HCEC 1CT (cell line): ENCODE measurements at regions not wholly inside any gene's neighbourhood (a gene's known extent, or its start where the extent isn't known, plus 50 kb on each side); places are given as distances from the start of the nearest gene placed in this dataset.
"Not testable (repeated sequence)": the region's sequence is repeated elsewhere in the genome, so short reads cannot be mapped to it uniquely, and the experiment has no call there.

Source experiments
- DNase-seq: peaks from one replicate; pipeline ENCODE4 v3.0.0-alpha.2; 2017

DNA sequence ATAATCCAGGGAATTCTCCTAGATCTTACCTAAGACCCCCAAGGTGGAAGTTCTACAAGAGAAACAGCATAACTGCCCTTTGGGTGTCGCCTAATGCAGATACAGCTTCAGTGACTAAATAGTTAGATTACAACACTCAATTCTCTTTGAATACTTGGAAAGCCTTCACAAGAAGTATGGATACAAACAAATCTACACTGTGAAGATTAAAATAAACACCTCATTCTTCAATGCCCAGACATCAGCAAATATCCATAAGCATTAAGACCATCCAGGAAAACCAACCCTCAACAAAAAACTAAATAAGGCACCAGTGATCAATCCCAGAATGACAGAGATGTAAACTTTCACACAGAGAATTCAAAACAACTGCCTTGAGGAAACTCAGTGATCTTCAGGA, 963.2 kb downstream of the PLOD2 start:
- DNase-seq: no peak

DNA sequence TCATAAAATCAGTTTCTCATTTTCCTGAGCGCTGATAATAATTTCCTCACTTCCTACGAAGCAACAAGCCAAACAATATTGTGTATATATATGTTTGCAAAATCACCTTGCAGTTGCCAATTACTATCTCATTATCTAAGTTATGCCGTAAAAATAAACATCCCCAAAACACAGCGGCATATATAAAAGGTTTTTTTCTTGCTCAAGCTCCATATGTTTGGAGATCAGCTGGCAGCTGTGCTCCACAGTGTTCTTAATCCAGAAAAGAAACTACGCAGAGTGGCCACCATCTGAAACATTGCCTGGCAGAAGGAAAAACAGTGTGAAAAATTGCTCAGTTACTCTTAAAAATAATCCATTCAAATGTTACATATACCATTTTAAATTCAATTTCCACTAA, 951.4 kb downstream of the PLOD2 start:
- no peak for DNase-seq

DNA sequence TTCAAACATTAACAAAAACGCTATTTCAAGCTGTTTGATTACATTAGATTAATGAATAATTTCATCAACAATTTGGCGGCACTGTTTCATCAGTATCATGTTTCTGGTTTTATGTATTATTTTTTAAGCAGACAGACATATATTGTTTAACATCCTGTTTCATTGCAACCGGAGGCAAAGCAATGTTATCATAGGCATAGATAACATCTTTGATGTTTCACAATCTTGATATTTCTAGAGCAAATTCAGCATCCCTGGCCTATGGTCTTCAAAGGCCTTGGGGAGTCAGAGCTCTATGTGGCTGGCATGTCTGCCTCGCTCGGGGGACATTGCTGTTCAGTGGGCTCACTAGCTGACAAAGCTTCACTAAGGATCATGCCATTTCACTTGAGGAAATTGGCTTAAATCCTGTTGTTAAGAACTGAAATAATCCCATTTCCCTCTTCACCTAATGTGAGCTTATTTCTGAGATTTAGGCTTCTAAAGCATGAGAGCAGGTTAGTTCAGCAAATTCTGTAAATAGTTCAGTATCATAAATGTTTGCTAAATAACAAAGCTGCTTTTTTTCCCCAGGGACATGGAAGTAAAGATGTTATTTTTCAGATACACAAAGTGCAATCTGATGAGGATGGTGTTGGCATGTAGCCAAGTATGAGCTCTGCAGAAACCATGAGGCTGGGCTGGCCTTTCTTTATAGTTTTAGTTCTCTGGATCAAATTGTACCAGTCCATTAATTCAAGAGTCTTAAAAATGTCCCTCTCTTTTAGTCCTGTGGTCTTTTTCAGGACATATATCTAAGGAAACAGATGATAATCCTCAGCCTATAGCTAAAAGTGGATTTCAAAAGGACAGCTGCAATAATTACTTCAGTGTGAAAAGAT, 941.4 kb downstream of the PLOD2 start:
- DNase-seq: no peak

DNA sequence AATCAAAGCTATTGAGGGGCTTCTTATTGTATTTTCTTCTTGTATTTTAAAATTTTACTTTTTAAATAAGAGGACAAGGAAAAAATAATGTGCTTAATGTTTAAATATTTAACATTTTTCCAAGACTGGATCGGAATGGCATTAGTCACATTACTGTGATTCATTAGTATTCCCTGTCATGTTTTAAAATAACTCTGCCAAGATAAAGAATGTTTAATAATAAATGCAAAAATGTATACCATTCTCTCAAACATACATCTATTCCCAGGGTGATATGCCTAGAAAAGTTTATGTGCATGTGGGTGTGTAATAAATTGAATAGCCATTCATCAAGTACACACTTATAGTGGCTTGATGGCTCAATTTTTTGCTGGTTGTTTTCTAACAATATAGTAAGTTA, 936.1 kb downstream of the PLOD2 start:
- no peak for DNase-seq

DNA sequence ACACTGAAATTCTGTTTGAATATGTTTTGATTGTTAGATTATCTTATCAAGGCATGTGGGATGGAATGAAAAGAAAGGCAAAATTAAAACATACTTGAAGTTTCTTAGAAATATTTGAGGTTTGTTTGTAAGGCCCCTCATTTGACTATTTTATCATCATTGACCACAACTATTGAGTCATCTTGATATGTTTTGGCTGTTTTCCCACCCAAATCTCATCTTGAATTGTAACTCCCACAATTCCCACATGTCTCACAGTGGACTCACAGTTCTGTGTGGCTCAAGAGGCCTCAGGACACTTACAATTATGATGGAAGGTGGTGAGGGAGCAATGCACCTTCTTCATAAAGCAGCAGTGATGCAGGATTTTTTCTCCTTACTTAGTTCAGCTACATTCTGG, 917.1 kb downstream of the PLOD2 start:
- peak; percentile 70 for DNase-seq

DNA sequence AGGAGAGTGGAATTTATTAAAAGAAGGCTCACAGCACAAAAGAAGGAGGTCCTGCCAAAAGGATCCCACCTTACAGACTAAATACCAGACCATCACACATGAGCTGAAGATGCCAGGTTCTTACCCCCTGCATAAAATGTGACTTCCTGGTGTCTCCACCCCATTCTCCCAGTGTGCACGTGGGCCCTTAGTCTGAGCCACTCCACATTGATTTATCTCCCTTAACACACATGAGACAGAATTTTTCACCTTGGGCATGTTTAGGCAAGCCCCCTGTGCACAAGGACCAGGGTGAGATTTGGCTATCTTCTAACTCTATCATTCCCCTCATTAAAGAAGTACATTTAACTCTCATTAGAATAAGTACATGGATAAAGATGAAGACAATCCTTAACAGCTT, 916.7 kb downstream of the PLOD2 start:
- DNase-seq: no peak

DNA sequence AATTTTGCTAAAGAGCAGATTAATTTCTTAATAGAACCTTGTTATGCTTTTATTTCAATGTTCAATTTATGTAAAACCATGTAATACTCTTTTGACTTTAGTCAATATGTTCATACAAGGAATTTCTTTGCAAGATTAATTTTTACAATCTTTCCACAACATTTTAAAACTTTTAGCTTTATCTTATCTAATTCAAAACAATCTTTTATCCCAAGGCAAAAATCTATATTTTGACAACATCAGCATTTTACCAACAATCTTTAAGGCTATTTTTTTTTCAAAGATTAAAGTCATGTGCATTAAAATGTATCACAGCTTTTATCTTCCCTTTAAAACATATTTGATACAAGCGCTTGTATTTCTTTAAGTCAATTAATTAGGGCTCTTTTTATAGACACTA, 914.7 kb downstream of the PLOD2 start:
- no peak for DNase-seq

DNA sequence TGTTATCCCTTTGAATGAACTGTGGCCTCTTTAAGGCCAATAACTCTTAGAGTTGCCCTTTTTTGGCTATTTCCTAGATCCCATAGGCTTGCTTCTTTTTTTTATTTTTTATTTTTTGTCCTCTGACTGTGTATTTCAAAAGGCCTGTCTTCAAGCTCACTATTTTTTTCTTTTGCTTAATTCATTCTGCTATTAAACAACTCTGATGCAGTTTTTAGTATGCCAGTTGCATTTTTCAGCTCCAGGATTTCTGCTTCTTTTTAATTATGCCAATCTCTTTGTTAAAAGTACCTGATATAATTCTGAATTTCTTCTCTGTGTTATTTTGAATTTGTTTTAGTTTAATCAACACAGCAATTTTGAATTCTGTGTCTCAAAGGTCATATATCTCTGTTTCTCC, 912.1 kb downstream of the PLOD2 start:
- no peak for DNase-seq

DNA sequence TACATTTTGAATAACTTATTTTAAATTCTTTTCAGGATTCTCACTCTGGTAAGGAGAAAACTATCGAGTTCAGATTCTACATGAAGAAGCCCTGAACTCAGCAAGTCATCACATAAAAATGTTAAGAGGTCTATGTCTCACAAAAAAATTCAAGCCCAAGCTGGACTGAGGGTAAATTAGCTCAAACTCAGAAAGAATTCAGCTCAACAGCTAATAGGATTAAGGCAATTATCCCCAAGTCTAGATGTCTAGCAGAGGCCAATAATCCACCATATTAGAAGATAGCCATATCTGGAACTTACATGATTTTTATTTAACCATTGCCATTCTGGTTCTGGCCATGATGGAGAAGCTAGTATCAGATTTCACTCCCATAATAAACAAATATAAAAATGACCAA, 909.7 kb downstream of the PLOD2 start:
- no peak for DNase-seq

DNA sequence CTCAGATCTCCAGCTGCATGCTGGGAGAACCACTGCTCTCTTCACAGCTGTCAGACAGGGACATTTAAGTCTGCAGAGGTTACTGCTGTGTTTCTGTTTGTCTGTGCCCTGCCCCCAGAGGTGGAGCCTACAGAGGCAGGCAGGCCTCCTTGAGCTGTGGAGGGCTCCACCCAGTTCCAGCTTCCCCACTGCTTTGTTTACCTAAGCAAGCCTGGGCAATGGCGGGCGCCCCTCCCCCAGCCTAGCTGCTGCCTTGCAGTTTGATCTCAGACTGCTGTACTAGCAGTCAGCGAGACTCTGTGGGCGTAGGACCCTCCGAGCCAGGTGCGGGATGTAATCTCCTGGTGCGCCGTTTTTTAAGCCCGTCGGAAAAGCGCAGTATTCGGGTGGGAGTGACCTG, 903.0 kb downstream of the PLOD2 start:
- DNase-seq: not testable (repeated sequence)

DNA sequence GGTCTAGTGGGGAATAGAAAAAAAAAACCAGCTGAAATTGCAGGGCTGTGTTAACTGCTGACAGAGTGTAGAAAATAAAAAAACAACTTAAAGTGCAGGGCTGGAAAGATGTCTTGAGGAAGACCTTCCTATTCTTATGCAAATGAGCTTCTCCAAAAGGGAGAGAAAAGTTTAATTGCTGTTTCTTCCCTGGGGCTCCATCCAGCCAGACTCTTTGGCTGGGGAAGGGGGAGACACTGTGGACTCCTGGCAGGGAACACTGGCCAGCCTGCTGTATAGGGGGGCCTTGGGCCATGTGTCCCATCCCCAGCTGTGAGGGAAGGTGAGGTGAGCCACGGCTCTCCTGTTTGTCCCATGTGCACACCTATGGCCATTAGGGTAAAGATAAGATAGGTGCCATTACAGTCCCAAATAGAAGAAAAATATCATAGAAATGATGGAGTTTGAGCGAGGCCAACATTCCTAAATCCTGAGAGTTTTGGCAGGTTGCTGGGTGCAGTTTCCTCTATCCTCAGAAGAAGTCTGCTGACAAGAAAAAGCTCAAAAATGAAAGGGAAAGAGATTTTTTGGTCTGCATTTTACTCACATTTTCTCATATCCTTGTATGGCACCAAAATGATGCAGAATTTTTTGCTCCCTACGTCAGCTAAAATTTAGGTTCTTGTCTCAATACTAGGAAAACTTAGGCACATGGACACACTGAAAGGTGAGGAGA, 901.7 kb downstream of the PLOD2 start:
- no peak for DNase-seq

DNA sequence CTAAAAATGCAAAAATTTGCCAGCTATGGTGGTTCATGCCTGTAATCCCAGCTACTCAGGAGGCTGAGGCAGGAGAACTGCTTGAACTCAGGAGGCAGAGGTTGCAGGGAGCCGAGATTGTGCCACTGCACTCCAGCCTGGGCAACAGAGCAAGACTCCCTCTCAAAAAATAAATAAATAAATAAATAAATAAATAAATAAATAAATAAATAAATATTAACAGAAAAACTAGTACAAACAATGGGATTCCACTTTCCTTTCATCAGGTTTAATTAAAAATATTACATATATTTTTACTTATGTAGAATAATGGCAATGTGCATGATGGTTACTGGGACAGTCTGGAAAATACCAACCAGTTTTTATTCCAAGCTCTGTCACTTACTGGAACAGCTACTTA, 897.5 kb downstream of the PLOD2 start:
- DNase-seq: not testable (repeated sequence)

DNA sequence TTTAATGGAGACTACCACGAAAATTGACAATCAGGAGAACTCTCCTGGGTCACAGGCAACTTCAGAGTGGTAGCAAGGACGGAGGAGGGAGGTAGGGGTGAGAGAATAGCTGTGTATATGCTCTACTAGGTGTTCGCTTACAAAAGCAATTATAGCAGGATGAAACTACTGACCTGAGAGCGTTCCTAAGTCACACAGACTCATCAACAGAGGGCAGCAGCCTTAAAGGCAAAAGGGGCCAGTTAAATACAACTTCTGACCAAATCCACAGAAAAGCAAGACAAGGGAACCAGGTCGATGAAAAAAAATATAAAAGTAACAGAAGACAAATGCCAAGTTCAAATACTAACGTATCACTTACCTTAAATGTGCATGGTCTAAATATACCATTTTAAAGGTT, 894.6 kb downstream of the PLOD2 start:
- no peak for DNase-seq

DNA sequence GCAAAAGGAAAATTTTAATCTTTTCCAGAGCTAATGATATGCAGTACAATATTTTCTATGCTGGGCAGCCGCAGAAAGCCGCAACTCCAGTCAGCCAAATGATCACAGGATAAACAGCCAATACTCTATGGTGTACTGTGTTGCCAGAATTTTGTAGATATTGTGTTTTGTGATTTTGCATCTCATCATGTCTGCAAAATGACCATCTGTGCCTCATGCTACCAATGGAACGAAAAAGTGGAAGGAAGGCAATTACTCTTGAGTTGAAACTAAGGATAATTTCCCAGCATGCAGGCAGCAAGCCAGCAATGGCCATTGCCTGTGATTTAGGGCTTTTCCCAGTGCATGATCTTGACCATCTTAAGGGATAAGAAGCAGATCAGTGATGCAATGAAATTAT, 891.9 kb downstream of the PLOD2 start:
- no peak for DNase-seq

DNA sequence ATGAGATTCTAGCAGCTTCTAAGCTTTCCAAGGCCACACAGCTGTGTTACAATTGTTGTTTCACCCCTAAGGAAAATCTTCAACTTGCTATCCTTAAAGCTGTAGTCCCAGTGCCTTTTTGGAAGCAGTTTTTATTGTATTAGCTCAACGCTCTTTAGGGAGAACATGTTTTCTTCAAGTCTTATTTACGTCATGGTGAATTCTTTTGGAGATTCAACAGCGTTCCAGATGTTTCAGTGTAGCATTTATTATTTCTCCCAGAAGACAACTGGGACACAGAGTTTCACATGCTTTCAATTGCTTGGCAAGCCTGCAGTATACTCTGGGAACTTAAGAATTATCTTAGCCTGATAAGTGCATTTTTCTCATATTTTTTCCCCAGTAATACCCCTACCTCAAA, 888.3 kb downstream of the PLOD2 start:
- DNase-seq: no peak

DNA sequence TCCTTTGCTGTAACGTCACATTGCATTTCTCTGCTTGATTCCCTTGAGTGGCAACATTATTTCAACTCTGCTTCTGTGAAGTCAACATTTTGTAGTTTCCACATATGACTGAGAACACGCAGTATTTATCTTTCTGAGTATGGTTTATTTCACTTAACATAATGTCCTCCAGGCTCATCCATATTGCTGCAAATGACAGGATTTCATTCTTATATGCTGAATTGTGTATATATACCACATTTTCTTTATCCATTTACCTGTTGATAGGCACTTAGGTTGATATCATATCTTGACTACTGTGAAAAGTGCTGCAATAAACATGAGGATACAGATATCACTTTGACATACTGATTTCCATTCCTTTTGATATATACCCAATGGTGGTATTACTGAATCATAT, 878.5 kb downstream of the PLOD2 start:
- no peak for DNase-seq

DNA sequence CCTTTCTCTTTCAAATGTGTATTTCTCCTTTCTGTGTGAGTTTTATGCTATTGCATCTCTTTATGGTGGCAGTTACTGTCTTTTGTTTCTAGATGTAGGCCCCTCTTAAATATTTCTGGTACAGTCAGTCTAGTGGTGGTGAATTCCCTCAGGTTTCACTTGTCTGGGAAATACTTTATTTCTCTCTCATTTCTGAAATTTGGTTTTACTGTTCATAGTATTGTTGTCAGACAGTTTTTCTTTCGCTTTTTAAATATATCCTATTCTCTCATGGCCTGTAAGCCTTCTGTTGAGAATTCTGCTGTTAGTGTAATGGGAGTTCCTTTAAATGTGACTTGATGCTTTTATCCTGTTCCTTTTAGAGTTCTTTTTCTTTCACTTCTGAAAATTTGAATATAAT, 874.0 kb downstream of the PLOD2 start:
- no peak for DNase-seq

DNA sequence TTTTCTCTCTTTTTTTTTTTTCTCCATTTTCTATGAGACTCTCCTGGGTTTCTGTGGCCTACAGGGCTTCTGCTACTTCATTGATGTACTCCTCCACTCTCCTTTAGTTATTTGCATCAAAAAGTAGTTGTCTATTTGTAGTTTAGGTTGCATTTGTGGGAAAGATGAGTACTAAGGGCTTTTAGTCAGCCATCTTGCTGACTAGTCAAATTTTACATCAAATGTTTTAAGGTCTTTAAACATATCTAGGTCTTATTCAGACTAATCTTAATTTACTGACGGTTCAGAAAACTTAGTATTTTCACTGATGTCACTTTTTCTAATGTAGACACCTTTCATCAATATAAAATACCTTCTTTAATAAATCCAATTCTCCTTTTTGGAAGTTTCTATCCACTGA, 871.0 kb downstream of the PLOD2 start:
- no peak for DNase-seq

DNA sequence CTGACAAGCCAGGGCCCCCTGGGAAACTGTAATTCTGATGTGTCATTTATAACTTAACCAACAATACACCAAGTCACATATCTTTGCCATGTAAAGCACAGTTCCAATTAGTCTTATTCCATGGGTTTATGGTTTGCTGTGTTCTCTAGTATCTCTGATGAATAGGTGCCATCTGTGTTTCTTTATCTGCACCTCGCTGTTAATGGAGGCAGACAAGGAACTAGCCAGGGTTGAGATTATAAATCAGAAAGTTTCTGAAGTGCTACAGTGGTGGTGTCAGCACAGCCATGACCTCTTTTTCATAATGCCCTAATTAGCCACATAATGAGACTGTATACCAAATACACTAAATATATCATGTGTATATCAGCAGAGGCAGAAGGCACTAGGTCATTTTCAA, 866.4 kb downstream of the PLOD2 start:
- DNase-seq: no peak

DNA sequence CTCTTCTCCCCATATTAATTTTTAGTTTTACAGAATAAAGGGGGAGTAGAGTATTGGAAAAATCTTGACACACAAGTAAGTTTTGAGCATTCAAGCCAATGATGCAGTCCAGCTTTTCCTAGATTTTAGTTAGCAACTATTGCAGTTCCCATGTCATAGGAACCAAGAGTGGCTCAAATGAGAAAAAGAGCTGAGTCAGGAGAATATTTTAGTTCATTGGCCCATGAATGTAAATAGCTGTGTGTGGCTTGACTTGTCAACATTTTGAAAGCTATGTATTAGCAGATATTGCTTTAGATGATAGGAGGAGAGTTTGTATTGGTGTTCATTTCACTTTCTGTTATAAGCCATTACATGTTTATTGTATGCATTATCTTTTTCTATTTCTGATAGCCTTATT, 853.7 kb downstream of the PLOD2 start:
- no peak for DNase-seq

DNA sequence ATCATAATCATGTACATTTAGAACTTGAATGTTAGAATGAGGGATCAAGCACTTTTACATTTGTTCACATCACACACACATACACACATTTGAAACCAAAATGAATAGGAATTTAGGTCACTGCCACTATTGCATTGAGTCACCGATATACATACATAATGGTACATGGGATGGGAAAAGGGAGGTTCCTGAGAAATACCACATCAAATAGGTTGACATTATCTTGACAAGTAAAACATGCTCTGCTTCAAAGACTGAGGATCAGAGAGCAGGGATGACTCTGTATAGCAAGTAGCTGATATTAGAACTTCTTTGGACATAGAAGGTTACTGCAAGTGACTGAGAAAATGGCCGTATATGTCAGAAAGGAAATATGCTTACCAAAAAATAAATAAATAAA, 847.2 kb downstream of the PLOD2 start:
- DNase-seq: no peak

DNA sequence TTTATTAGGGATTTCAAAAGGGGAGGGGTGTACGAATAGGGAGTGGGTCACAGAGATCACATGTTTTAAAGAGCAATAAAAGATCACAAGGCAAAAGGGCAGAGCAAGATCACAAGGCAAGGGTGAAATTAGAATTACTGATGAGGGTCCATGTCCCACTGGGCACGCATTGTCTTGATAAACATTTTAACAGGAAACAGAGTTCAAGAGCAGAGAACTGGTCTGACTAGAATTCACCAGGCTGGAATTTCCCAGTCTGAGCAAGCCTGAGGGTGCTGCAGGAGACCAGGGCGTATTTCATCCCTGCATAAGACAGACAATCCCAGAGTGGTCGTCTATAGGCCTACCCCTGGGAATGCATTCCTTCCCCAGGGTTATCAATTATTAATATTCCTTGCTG, 844.7 kb downstream of the PLOD2 start:
- not testable (repeated sequence) for DNase-seq

DNA sequence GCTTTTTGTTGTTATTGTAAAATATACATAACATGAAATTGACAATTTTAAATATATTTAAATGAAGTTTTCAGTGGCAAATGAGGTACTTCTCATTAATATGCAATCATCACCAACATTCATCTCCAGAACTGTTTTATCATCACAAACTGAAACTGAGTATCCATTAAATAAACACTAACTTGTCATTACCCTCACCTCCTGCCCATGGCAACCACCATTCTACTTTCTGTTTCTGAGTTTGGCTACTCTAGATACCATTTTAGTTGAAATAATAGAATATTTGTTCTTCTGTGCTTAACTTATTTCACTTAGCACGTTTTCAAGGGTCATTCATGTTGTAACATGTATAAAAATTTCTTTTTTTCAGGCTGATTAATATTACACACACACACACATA, 834.3 kb downstream of the PLOD2 start:
- DNase-seq: no peak

DNA sequence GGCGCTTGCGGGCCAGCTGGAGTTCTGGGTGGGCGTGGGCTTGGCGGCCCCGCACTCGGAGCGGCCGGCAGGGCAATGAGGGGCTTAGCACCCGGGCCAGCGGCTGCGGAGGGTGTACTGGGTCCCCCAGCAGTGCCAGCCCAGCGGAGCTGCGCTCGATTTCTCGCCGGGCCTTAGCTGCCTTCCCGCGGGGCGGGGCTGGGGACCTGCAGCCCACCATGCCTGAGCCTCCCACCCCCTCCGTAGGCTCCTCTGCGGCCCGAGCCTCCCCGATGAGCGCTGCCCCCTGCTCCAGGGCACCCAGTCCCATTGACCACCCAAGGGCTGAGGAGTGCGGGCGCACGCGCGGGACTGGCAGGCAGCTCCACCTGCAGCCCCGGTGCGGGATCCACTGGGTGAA, 827.6 kb downstream of the PLOD2 start:
- not testable (repeated sequence) for DNase-seq

DNA sequence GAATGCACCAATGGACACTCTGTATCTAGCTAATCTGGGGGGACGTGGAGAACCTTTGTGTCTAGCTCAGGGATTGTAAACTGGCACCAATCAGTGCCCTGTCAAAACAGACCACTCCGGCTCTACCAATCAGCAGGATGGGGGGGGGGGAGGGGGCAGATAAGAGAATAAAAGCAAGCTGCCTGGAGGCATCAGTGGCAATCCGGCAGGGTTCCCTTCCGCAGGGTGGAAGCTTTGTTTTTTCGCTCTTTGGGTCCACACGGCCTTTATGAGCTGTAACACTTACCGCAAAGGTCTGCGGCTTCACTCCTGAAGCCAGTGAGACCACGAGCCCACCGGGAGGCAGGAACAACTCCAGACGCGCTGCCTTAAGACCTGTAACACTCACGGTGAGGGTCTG, 827.1 kb downstream of the PLOD2 start:
- DNase-seq: no peak
